GM12892 (cell line): ENCODE measurements at regions not wholly inside any gene's neighbourhood (a gene's known extent, or its start where the extent isn't known, plus 50 kb on each side); places are given as distances from the start of the nearest gene placed in this dataset.

Source experiments
- POLR2A ChIP-seq: IDR thresholded peaks from 2 replicates; pipeline ENCODE4 v1.6.1; 2011; ENCODE audit warnings: low read depth, low read length, control low read depth
- POLR2AphosphoS5 ChIP-seq: IDR thresholded peaks from 2 replicates; pipeline ENCODE4 v1.6.1; 2011; ENCODE audit warnings: low read depth, low read length, control low read depth
- TAF1 ChIP-seq: IDR thresholded peaks from 2 replicates; pipeline ENCODE4 v1.6.1; 2011; ENCODE audit warnings: low read depth, mild to moderate bottlenecking, control low read depth, low read length, borderline replicate concordance

GRCh38 chr4:152220201-152220666 lies 315.7 kb downstream of the FBXW7 start:
- no peak for TF ChIP-seq TAF1
- TF ChIP-seq POLR2A: no peak
- TF ChIP-seq POLR2AphosphoS5: no peak
